Fibroblast of lung (primary cell): ENCODE measurements at regions not wholly inside any gene's neighbourhood (a gene's known extent, or its start where the extent isn't known, plus 50 kb on each side); places are given as distances from the start of the nearest gene placed in this dataset.

ENCODE experiments used
- CTCF ChIP-seq, 2 donors: IDR thresholded peaks in 1 of 2; conservative IDR thresholded peaks in 1 of 2; 1 replicate in 1 of 2; 2 replicates in 1 of 2; pipeline ENCODE4 v1.5.1; 2011 to 2012; ENCODE audit warnings: low read length in 2 of 2, control low read depth in 1 of 2, inconsistent platforms in 1 of 2, low read depth in 1 of 2, mild to moderate bottlenecking in 1 of 2
- EZH2 ChIP-seq: IDR thresholded peaks from 2 replicates; pipeline ENCODE4 v1.5.1; 2012; ENCODE audit warnings: low read length, control low read depth, mild to moderate bottlenecking; ENCODE audit errors: missing control alignments

DNA sequence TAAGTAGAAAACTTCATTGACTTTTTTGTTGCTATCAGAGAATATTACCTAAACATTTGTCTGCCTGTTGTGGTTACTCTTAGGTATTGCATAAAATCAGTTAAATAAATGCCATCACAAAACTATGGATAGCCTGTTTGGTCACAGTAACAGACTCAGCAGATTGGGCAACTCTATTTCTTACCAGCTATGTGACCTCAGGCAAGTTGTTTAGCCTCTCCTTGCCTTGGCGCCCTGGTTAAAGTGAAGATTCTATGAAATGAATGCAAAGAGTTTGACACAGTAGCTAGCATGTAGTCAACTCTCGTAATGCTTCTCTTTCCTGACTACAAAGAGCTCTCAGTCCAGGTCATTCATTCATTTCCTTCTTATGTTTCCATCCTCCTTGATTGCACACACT lies 82.5 kb upstream of the ID4 start:
- TF ChIP-seq CTCF (conservative IDR thresholded peaks at IDR 0.05 in 1 of 2, IDR thresholded peaks at IDR 0.05 in 1 of 2; ENCODE audit: low read depth in 1 of 2, low read length in 2 of 2) (no peak), EZH2 (no peak)
